Left lung (tissue), 4 donors: ENCODE measurements at regions not wholly inside any gene's neighbourhood (a gene's known extent, or its start where the extent isn't known, plus 50 kb on each side); places are given as distances from the start of the nearest gene placed in this dataset.
A peak's percentile ranks its signal among the peaks of the same experiment; 100 is the strongest.
"Not testable (repeated sequence)": the region's sequence is repeated elsewhere in the genome, so short reads cannot be mapped to it uniquely, and the experiment has no call there.

Experiments
- ATAC-seq: fragments of 200-7000 bp; cut with Tn5 transposase; one replicate; pipeline ENCODE4 v1.9.1; 2020; ENCODE audit warnings: moderate library complexity
- DNase-seq, 4 donors: peaks; one replicate each; pipeline ENCODE4 v3.0.0-alpha.2; 2013 to 2020
- H3K27ac ChIP-seq, 2 donors: fragments of 200-600 bp; sonication (generic) in 1 of 2; one replicate each; pipeline versions ENCODE4 v1.5.0 to v1.8.0; 2020 to 2021
- H3K27me3 ChIP-seq, 2 donors: fragments of 200-600 bp; sonication (generic) in 1 of 2; one replicate each; pipeline versions ENCODE4 v1.5.0 to v1.8.0; 2020 to 2021
- H3K36me3 ChIP-seq, 2 donors: fragments of 200-600 bp; sonication (generic) in 1 of 2; one replicate each; pipeline versions ENCODE4 v1.5.0 to v1.8.0; 2020 to 2021
- H3K4me1 ChIP-seq, 2 donors: fragments of 200-600 bp; one replicate each; pipeline ENCODE4 v1.8.0; 2021
- H3K4me3 ChIP-seq, 2 donors: fragments of 200-600 bp; sonication (generic) in 1 of 2; one replicate each; pipeline versions ENCODE4 v1.5.0 to v1.8.0; 2020 to 2021; ENCODE audit warnings: mild to moderate bottlenecking in 1 of 2
- H3K9me3 ChIP-seq, 2 donors: fragments of 200-600 bp; sonication (generic) in 1 of 2; one replicate each; pipeline versions ENCODE4 v1.5.0 to v1.8.0; 2020 to 2021
- CTCF ChIP-seq, 2 donors: fragments of 200-600 bp; sonication (generic) in 1 of 2; IDR thresholded peaks; one replicate each; pipeline versions ENCODE4 v1.5.0 to v1.8.0; 2021; ENCODE audit warnings: antibody characterized with exemption in 2 of 2
- intact Hi-C, 2 donors: fragments of 100-400 bp; cut with DNase I; formaldehyde crosslinking; loops; one replicate each; pipeline versions ENCODE4 v1.11.2 to v1.14.2; 2022
- donor health status: DM: no; HTN: yes; CAD: no.
- donor health status: DM: no; HTN: no; CAD: no.

GRCh38 chr2:235225261-235225660, 268.6 kb upstream of the AGAP1 start:
- Histone ChIP-seq H3K27me3 (no peaks in the 10 kb centered on the region), H3K4me1 (no peaks in the 10 kb centered on the region), H3K9me3 (no peaks in the 10 kb centered on the region), H3K36me3 (no peaks in the 10 kb centered on the region), H3K4me3 (no peak overlapping the region), H3K27ac (no peak overlapping the region)
- ATAC-seq (no peak), DNase-seq (no peak)
- TF ChIP-seq CTCF (IDR thresholded peaks at IDR 0.05), result no peak
- intact Hi-C loops, result no loop called here

- DNase-seq, result no peak
- Histone ChIP-seq H3K27me3 (no peaks in the 10 kb centered on the region), H3K9me3 (no peaks in the 10 kb centered on the region), H3K36me3 (no peaks in the 10 kb centered on the region), H3K4me3 (no peak overlapping the region), H3K4me1 (peaks cover 0 to 8% of the 10 kb centered on the region in 2 donors), H3K27ac (no peak overlapping the region)
- no peak for TF ChIP-seq CTCF (IDR thresholded peaks at IDR 0.05)
- no peak for ATAC-seq
- intact Hi-C loops, result no loop called here
Observed at GRCh38 chr2:235227590-235227989, 266.3 kb upstream of the AGAP1 start.

DNA sequence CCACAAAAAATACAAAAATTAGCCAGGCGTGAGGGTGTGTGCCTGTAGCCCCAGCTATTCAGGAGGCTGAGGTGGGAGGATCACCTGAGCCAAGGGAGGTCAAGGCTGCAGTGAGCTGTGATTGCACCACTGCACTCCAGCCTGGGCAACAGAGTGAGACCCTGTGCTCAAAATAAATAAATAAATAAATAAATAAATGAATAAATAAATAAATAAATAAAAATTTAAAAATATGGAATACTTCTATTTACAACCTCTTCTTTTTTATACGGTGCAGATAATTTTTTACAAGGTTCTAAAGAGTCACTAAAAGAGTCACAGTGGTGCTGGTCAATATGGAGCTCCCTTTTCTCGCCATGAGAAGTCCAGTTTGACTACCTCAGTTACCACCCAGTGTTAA, 265.4 kb upstream of the AGAP1 start:
- H3K9me3 ChIP-seq, ATAC-seq, H3K4me3 ChIP-seq, H3K36me3 ChIP-seq, H3K4me1 ChIP-seq, H3K27me3 ChIP-seq, H3K27ac ChIP-seq, DNase-seq, intact Hi-C loops: not testable (repeated sequence)

- ATAC-seq, result no peak
Observed at GRCh38 chr2:235229236-235229635, 264.6 kb upstream of the AGAP1 start.

DNA sequence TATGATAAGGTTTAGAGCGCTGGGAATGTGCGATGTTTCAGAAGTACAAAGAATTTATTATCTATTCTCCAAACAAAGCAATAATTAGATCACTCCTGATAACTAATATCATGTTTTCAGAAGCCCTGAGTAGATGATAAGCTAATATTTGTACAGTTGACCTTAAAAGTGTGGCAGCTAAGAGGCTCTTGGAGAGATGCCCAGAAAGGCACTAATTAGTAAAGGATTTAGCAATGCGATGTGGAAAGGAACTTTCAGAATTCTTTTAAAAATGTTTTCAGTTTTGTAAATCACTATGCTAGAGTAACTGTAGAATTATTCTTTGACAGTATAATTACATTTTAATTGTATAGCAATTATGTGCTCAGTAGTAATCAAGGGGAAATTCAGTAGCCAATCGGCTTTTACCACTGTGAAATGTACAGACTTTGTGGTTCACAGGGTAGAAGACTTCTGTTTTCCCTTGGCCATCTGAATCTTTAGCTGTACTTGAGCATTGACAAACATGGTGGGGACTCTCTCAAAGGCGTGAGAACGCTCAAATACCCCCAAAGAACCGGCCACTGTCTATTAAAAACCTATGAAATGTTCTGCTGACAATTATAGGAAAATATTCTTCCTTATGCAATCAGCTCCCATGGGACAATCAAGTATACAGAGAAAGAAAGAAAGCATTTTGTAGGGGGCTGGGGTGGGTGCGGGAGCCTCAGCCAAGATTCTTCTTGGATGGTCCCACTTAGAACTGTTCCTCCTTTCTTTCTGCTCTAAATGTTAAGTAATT, 262.8 kb upstream of the AGAP1 start:
- ATAC-seq, result peak; percentile 83
- no peaks in the 10 kb centered on the region for H3K9me3 ChIP-seq
- H3K36me3 ChIP-seq, result no peaks in the 10 kb centered on the region
- peaks cover 0 to 8% of the 10 kb centered on the region in 2 donors for H3K4me1 ChIP-seq
- intact Hi-C loops, result no loop called here
- H3K4me3 ChIP-seq, result no peak overlapping the region
- H3K27ac ChIP-seq, result no peak overlapping the region
- no peak for TF ChIP-seq CTCF (IDR thresholded peaks at IDR 0.05)
- peak in 2 of 4 donors; percentile 78 to 84 for DNase-seq
- no peaks in the 10 kb centered on the region for H3K27me3 ChIP-seq

More at GRCh38 chr2:235229236-235229635, 264.6 kb upstream of the AGAP1 start:
- TF ChIP-seq CTCF (IDR thresholded peaks at IDR 0.05), result no peak
- no peak for DNase-seq
- no peaks in the 10 kb centered on the region for H3K9me3 ChIP-seq
- H3K27me3 ChIP-seq, result no peaks in the 10 kb centered on the region
- peaks cover 0 to 8% of the 10 kb centered on the region in 2 donors for H3K4me1 ChIP-seq
- no peaks in the 10 kb centered on the region for H3K36me3 ChIP-seq
- intact Hi-C loops, result no loop called here
- no peak overlapping the region for H3K27ac ChIP-seq
- no peak overlapping the region for H3K4me3 ChIP-seq
